ENCODE measurements at regions not wholly inside any gene's neighbourhood (a gene's known extent, or its start where the extent isn't known, plus 50 kb on each side); places are given as distances from the start of the nearest gene placed in this dataset.

DNA sequence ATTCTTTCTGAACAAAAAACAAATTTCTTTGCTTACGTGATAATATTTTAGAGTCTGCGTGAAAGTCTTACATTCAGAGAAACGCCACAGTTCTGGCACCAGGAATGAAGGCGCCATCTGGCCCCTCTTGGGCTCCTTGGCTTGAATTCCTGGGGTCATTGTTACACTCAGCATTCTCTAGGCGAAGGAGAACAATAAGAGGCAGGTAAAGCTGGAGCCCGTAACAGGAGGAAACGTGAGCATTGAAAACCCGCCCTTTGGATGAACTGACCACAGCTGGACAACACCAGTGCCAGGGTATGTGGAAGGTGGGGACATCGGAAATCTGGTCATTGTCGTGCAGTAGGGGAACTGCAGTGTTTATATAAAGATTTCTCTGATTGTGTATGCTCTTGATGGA lies 144.8 kb downstream of the RNF152 start:
- H2AFZ ChIP-seq (ENCODE audit: low read depth, low read length): no peak overlapping the region
- WGBS (ENCODE audit: insufficient coverage, low coverage, missing lambda C conversion rate): 2% methylated on average over 10 of the region's 10 CpGs
- intact Hi-C loops (cut with micrococcal nuclease) (no loop called here), in situ Hi-C loops (cut with MboI) (no loop called here)
- DNase-seq (ENCODE audit: extremely low read depth in 1 of 4, low spot score in 3 of 4) (no peak), FAIRE-seq (no peak), ATAC-seq (no peak)
- H3K27me3 ChIP-seq (ENCODE audit: control insufficient read depth in 2 of 2, insufficient read depth in 2 of 2, low read length in 2 of 2): no peaks in the 10 kb centered on the region
- no peaks in the 10 kb centered on the region for H3K4me1 ChIP-seq (replicated peaks in 1 of 2; ENCODE audit: control insufficient read depth in 2 of 2, insufficient read depth in 2 of 2, low read length in 2 of 2)
- H3K36me3 ChIP-seq (ENCODE audit: control insufficient read depth, insufficient read depth, low read length): no peaks in the 10 kb centered on the region
- no peaks in the 10 kb centered on the region for H3K9me3 ChIP-seq (replicated peaks; ENCODE audit: control insufficient read depth, insufficient read depth, low read depth, low read length)
- ChIA-PET POLR2A (no interaction called here), CTCF (ENCODE audit: low intra/inter-chr PET ratio) (no interaction called here)
- BruUV-seq (replicated peaks): no TSS peak
- no peak overlapping the region for H3K4me2 ChIP-seq (ENCODE audit: insufficient read depth, low read length)
- H3K4me3 ChIP-seq: no peak overlapping the region
- no peak overlapping the region for H3K27ac ChIP-seq (ENCODE audit: extremely low read depth, low read depth, low read length)
- H4K20me1 ChIP-seq (replicated peaks; ENCODE audit: control insufficient read depth, insufficient read depth, low read length): no peaks in the 10 kb centered on the region
- no peaks in the 10 kb centered on the region for H3K9me1 ChIP-seq (ENCODE audit: control insufficient read depth, insufficient read depth, low read length)
- TF ChIP-seq ELF4 (CRISPR knock-in tag; IDR thresholded peaks at IDR 0.05) (no peak), MCM3 (IDR thresholded peaks at IDR 0.05) (no peak), TBL1XR1 (IDR thresholded peaks at IDR 0.05; ENCODE audit: low read length in 2 of 2) (no peak), ADNP (tag; IDR thresholded peaks at IDR 0.05) (no peak), POLR3A (IDR thresholded peaks at IDR 0.05; ENCODE audit: borderline replicate concordance, extremely low read depth, insufficient read depth, insufficient read length) (no peak), PRPF4 (IDR thresholded peaks at IDR 0.05; ENCODE audit: insufficient read depth, low read depth, low read length, poor library complexity, severe bottlenecking) (no peak), WHSC1 (IDR thresholded peaks at IDR 0.05; ENCODE audit: low read length) (no peak)
- TF ChIP-seq, protein P1, sequence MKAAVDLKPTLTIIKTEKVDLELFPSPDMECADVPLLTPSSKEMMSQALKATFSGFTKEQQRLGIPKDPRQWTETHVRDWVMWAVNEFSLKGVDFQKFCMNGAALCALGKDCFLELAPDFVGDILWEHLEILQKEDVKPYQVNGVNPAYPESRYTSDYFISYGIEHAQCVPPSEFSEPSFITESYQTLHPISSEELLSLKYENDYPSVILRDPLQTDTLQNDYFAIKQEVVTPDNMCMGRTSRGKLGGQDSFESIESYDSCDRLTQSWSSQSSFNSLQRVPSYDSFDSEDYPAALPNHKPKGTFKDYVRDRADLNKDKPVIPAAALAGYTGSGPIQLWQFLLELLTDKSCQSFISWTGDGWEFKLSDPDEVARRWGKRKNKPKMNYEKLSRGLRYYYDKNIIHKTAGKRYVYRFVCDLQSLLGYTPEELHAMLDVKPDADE (conservative IDR thresholded peaks at IDR 0.05; ENCODE audit: control insufficient read depth, low read depth, low read length): no peak
- H3K79me2 ChIP-seq (ENCODE audit: control insufficient read depth, insufficient read depth, low read length): no peaks in the 10 kb centered on the region
- no peak overlapping the region for H3K9ac ChIP-seq (ENCODE audit: insufficient read depth in 1 of 2, low read depth in 2 of 2, low read length in 2 of 2)

Data from K562 (cell line).